GM18499 (cell line): ENCODE measurements at regions not wholly inside any gene's neighbourhood (a gene's known extent, or its start where the extent isn't known, plus 50 kb on each side); places are given as distances from the start of the nearest gene placed in this dataset.

Experiments used
- ATAC-seq: cut with Tn5 transposase; IDR thresholded peaks from one replicate; pipeline ENCODE4 v1.9.1; 2021; ENCODE audit warnings: moderate number of reproducible peaks; ENCODE audit not compliant: insufficient read depth, unreplicated experiment

GRCh38 chr11:37613031-37613430 is 1015.0 kb upstream of the RAG2 start:
- no peak for ATAC-seq

GRCh38 chr11:37612146-37612545 is 1014.1 kb upstream of the RAG2 start:
- ATAC-seq = no peak

- no peak for ATAC-seq
Measured at GRCh38 chr11:37605229-37605628, 1007.2 kb upstream of the RAG2 start.

GRCh38 chr11:37598381-37598780 is 1000.3 kb upstream of the RAG2 start:
- ATAC-seq = no peak

GRCh38 chr11:37597776-37598175 is 999.7 kb upstream of the RAG2 start:
- no peak for ATAC-seq

- ATAC-seq = no peak
Measured at GRCh38 chr11:37595845-37596244, 997.8 kb upstream of the RAG2 start.

- ATAC-seq = no peak
Measured at GRCh38 chr11:37574361-37574760, 976.3 kb upstream of the RAG2 start.

GRCh38 chr11:37572491-37573171 is 974.6 kb upstream of the RAG2 start:
- ATAC-seq = no peak

GRCh38 chr11:37571246-37571645 is 973.2 kb upstream of the RAG2 start:
- no peak for ATAC-seq

- no peak for ATAC-seq
Measured at GRCh38 chr11:37560991-37561390, 963.0 kb upstream of the RAG2 start.

GRCh38 chr11:37560346-37560745 is 962.3 kb upstream of the RAG2 start:
- ATAC-seq = no peak

GRCh38 chr11:37558619-37559210 is 960.7 kb upstream of the RAG2 start:
- no peak for ATAC-seq

GRCh38 chr11:37557990-37558389 is 960.0 kb upstream of the RAG2 start:
- no peak for ATAC-seq

GRCh38 chr11:37552284-37552683 is 954.2 kb upstream of the RAG2 start:
- ATAC-seq = no peak

GRCh38 chr11:37544491-37544890 is 946.5 kb upstream of the RAG2 start:
- no peak for ATAC-seq

GRCh38 chr11:37533830-37534229 is 935.8 kb upstream of the RAG2 start:
- no peak for ATAC-seq

- no peak for ATAC-seq
Measured at GRCh38 chr11:37533087-37533486, 935.1 kb upstream of the RAG2 start.

- no peak for ATAC-seq
Measured at GRCh38 chr11:37532271-37532670, 934.2 kb upstream of the RAG2 start.

- ATAC-seq = no peak
Measured at GRCh38 chr11:37527545-37527944, 929.5 kb upstream of the RAG2 start.

GRCh38 chr11:37525336-37525735 is 927.3 kb upstream of the RAG2 start:
- no peak for ATAC-seq

GRCh38 chr11:37519781-37520180 is 921.7 kb upstream of the RAG2 start:
- ATAC-seq = no peak

GRCh38 chr11:37512156-37512780 is 914.2 kb upstream of the RAG2 start:
- no peak for ATAC-seq
